Parathyroid adenoma (tissue), 2 donors: ENCODE measurements at regions not wholly inside any gene's neighbourhood (a gene's known extent, or its start where the extent isn't known, plus 50 kb on each side); places are given as distances from the start of the nearest gene placed in this dataset.

Experiments used
- H2AFZ ChIP-seq: fragments of 300-600 bp; sonication (generic); one replicate; pipeline ENCODE4 v1.7.0; 2017; ENCODE audit warnings: antibody characterized with exemption, mild to moderate bottlenecking
- H3K27ac ChIP-seq: fragments of 300-600 bp; sonication (generic); one replicate; pipeline ENCODE4 v1.7.0; 2017
- H3K27me3 ChIP-seq: fragments of 300-600 bp; sonication (generic); one replicate; pipeline ENCODE4 v1.7.0; 2017; ENCODE audit warnings: low read length; ENCODE audit not compliant: control insufficient read depth, insufficient read depth
- H3K36me3 ChIP-seq: fragments of 300-600 bp; sonication (generic); one replicate; pipeline ENCODE4 v1.7.0; 2017; ENCODE audit warnings: low read length; ENCODE audit not compliant: control insufficient read depth, insufficient read depth
- H3K4me1 ChIP-seq: fragments of 300-600 bp; sonication (generic); one replicate; pipeline ENCODE4 v1.7.0; 2017; ENCODE audit warnings: control low read depth
- H3K4me2 ChIP-seq: fragments of 300-600 bp; sonication (generic); one replicate; pipeline ENCODE4 v1.7.0; 2017; ENCODE audit warnings: low read length
- H3K4me3 ChIP-seq: fragments of 300-600 bp; sonication (generic); one replicate; pipeline ENCODE4 v1.7.0; 2017; ENCODE audit warnings: low read depth, low read length
- H3K79me2 ChIP-seq: fragments of 300-600 bp; sonication (generic); one replicate; pipeline ENCODE4 v1.7.0; 2017; ENCODE audit warnings: control low read depth
- H3K9ac ChIP-seq: fragments of 300-600 bp; sonication (generic); one replicate; pipeline ENCODE4 v1.7.0; 2017; ENCODE audit warnings: mild to moderate bottlenecking
- H3K9me3 ChIP-seq: fragments of 300-600 bp; sonication (generic); one replicate; pipeline ENCODE4 v1.7.0; 2017; ENCODE audit warnings: low read length; ENCODE audit not compliant: control insufficient read depth
- CTCF ChIP-seq: fragments of 300-600 bp; sonication (generic); IDR thresholded peaks from one replicate; pipeline ENCODE4 v1.7.0; 2017; ENCODE audit warnings: antibody characterized with exemption, mild to moderate bottlenecking
- donor health status: primary hyperparathyroidism.

GRCh38 chr5:57887851-57888621 is 405.4 kb upstream of the ACTBL2 start:
- Histone ChIP-seq H3K36me3 (no peaks in the 10 kb centered on the region), H3K27me3 (no peaks in the 10 kb centered on the region), H3K4me3 (no peak overlapping the region), H3K9ac (no peak overlapping the region), H3K79me2 (no peaks in the 10 kb centered on the region), H3K4me1 (no peaks in the 10 kb centered on the region), H3K27ac (no peak overlapping the region), H3K4me2 (no peak overlapping the region), H2AFZ (no peak overlapping the region), H3K9me3 (no peaks in the 10 kb centered on the region)
- peak; percentile 42 for TF ChIP-seq CTCF

DNA sequence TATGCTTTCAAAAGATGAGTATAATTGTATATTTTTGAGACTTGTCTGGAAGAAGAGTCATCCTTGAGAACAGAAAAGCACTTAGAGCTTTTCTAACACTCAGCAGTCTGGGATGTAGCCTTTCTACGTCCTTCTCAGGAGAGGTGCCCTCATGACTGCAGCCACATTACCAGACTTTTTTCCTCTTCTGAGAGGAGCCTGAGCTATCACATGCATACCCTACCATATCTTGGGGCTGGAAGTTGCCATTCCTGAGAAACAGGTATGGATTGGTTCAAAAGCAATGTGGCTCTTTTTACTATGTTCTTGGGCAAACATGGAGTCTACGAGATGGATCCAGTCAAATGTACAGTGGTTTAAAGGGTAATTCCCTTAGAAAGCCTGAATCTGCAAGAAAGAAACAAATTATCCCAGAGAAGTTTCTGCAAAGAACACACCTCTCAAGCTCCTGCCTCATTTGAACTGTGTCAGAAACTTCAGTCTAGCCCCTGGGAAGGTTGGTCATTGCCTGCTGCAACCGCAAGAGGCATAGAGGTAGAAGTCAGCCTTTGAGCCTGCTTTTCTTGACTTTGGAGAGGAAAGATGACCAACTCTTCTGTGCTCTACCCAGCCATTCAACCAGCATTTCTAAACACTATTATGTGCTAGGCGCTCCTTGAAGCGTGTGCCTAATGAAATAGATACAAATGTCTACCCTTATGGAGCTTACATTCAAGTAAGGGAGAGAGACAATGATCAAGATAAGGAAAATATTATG is 401.9 kb upstream of the ACTBL2 start:
- Histone ChIP-seq H3K9ac (no peak overlapping the region), H3K4me2 (no peak overlapping the region)
- TF ChIP-seq CTCF = no peak

GRCh38 chr5:57880216-57880615 is 397.6 kb upstream of the ACTBL2 start:
- no peak overlapping the region for H3K27ac ChIP-seq
- no peak overlapping the region for H3K4me2 ChIP-seq
- H3K4me3 ChIP-seq = no peak overlapping the region
- H3K4me1 ChIP-seq = no peaks in the 10 kb centered on the region
- no peak overlapping the region for H3K9ac ChIP-seq
- no peak for TF ChIP-seq CTCF
- no peak overlapping the region for H2AFZ ChIP-seq
- H3K79me2 ChIP-seq = no peaks in the 10 kb centered on the region
- H3K9me3 ChIP-seq = no peaks in the 10 kb centered on the region
- no peaks in the 10 kb centered on the region for H3K27me3 ChIP-seq
- H3K36me3 ChIP-seq = no peaks in the 10 kb centered on the region

More for the DNA sequence above, 401.9 kb upstream of the ACTBL2 start:
- Histone ChIP-seq H3K27ac (no peak overlapping the region), H3K9me3 (no peaks in the 10 kb centered on the region), H3K4me1 (no peaks in the 10 kb centered on the region), H2AFZ (no peak overlapping the region), H3K27me3 (no peaks in the 10 kb centered on the region), H3K79me2 (no peaks in the 10 kb centered on the region), H3K4me3 (no peak overlapping the region), H3K36me3 (no peaks in the 10 kb centered on the region)

- H3K4me3 ChIP-seq = no peak overlapping the region
- H3K79me2 ChIP-seq = no peaks in the 10 kb centered on the region
- H3K4me2 ChIP-seq = no peak overlapping the region
- no peak overlapping the region for H3K9ac ChIP-seq
- H3K27me3 ChIP-seq = no peaks in the 10 kb centered on the region
- H3K9me3 ChIP-seq = no peaks in the 10 kb centered on the region
- H3K4me1 ChIP-seq = no peaks in the 10 kb centered on the region
- TF ChIP-seq CTCF = no peak
- H3K27ac ChIP-seq = no peak overlapping the region
- H3K36me3 ChIP-seq = no peaks in the 10 kb centered on the region
- no peak overlapping the region for H2AFZ ChIP-seq
Measured at GRCh38 chr5:57878301-57878722, 395.7 kb upstream of the ACTBL2 start.
